ENCODE measurements at regions not wholly inside any gene's neighbourhood (a gene's known extent, or its start where the extent isn't known, plus 50 kb on each side); places are given as distances from the start of the nearest gene placed in this dataset.

- TF ChIP-seq, protein P1, sequence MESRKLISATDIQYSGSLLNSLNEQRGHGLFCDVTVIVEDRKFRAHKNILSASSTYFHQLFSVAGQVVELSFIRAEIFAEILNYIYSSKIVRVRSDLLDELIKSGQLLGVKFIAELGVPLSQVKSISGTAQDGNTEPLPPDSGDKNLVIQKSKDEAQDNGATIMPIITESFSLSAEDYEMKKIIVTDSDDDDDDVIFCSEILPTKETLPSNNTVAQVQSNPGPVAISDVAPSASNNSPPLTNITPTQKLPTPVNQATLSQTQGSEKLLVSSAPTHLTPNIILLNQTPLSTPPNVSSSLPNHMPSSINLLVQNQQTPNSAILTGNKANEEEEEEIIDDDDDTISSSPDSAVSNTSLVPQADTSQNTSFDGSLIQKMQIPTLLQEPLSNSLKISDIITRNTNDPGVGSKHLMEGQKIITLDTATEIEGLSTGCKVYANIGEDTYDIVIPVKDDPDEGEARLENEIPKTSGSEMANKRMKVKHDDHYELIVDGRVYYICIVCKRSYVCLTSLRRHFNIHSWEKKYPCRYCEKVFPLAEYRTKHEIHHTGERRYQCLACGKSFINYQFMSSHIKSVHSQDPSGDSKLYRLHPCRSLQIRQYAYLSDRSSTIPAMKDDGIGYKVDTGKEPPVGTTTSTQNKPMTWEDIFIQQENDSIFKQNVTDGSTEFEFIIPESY (IDR thresholded peaks at IDR 0.05; ENCODE audit: extremely low read depth, insufficient replicate concordance, low read length), result no peak
- peak; percentile 49; the same call in 1 of the 2 replicates for TF ChIP-seq CEBPB (IDR thresholded peaks at IDR 0.05; ENCODE audit: low read depth)
Measured at GRCh38 chr12:65720136-65721130, 103.8 kb upstream of the HMGA2 start (continued).

DNA sequence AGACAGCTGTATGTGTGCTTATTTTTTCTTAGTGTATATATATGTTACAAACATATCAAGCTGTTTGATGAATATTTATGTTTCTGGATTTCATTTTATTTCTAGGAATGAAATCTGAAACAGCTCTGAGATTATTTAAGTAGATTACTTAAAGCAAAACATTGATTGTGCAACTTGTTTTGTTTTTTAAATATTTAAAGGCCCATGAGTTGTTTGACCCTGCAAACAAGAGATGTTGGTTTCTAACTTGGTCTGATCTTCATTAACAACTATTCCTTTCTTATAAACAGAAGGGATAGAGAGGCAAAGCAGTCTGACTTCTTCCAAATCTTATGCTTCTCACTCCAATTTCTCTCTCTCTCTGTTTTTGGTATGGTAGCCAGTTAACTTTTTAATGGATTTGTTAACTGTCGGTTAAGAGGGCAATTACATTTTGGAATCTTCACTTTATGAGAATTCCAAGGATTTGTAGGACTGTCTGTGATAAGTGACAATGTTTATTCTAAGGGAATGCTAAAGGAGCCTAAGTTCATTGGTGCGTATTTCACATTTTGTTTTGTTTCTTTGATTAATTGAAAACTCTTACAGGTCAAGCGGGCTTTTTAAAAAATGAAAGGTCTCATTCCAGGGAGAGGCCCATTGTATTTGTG, 102.6 kb upstream of the HMGA2 start:
- Histone ChIP-seq H4K20me1 (ENCODE audit: insufficient read depth) (no peaks in the 10 kb centered on the region), H3K9ac (ENCODE audit: low read length) (peak overlapping the region; percentile 57), H3K27me3 (ENCODE audit: insufficient read depth, low read length) (no peaks in the 10 kb centered on the region), H3K9me3 (ENCODE audit: control insufficient read depth in 1 of 2, insufficient read depth in 1 of 2, low read depth in 1 of 2, low read length in 2 of 2) (no peaks in the 10 kb centered on the region), H3K79me2 (ENCODE audit: insufficient read depth, low read length) (no peaks in the 10 kb centered on the region; the same call in 1 of the 2 replicates), H3K27ac (ENCODE audit: low read depth, low read length) (peak overlapping the region; percentile 98; the same call in 1 of the 2 replicates), H2AFZ (ENCODE audit: low read depth, low read length, poor library complexity, severe bottlenecking) (no peak overlapping the region), H3K9me2 (ENCODE audit: insufficient read depth) (no peaks in the 10 kb centered on the region), H3K4me3 (replicated peaks in 1 of 2; ENCODE audit: low read depth in 1 of 2, low read length in 2 of 2) (no peak overlapping the region), H3K4me1 (ENCODE audit: control insufficient read depth in 1 of 2, insufficient read depth in 2 of 2, low read length in 2 of 2) (peaks cover 66 to 86% of the 10 kb centered on the region in 2 experiments), H3K4me2 (ENCODE audit: low read length) (peak overlapping the region; percentile 62; the same call in 1 of the 2 replicates), H3K36me3 (ENCODE audit: control insufficient read depth in 1 of 2, insufficient read depth in 2 of 2, low read length in 2 of 2) (no peaks in the 10 kb centered on the region)
- ATAC-seq (no peak), DNase-seq (ENCODE audit: low read depth, low spot score) (no peak)
- no TSS peak for BruUV-seq (replicated peaks)
- POLR2A ChIA-PET, result interaction anchor here (1.4 kb wide), 1 partner anchor 102 kb away, joined by 5 read pairs; the partner anchor contains the start of gene HMGA2
- RAD21 ChIA-PET (ENCODE audit: low non-redundant PET in 1 of 2, low total read pairs in 2 of 2, uncharacterized antibody in 2 of 2, unreplicated experiment in 2 of 2), result interaction anchor here in 1 of 2 experiments (0.9 kb wide), 1 partner anchor 165 kb away, joined by 3 read pairs; no protein-coding TSS in a partner anchor
- TF ChIP-seq SIN3A (IDR thresholded peaks at IDR 0.05; ENCODE audit: low read depth) (no peak), SRF (IDR thresholded peaks at IDR 0.05; ENCODE audit: low read depth) (no peak), TCF7L2 (IDR thresholded peaks at IDR 0.05; ENCODE audit: borderline replicate concordance, extremely low read depth, insufficient read depth, insufficient read length) (no peak), EZH2phosphoT487 (IDR thresholded peaks at IDR 0.05; ENCODE audit: borderline replicate concordance) (no peak), SP1 (IDR thresholded peaks at IDR 0.05; ENCODE audit: low read depth) (0 out of 2 replicates have a peak, but pooled peaks have one; percentile 0), ELF1 (IDR thresholded peaks at IDR 0.05; ENCODE audit: borderline replicate concordance, low read depth) (no peak), FOSL1 (IDR thresholded peaks at IDR 0.05; ENCODE audit: low read depth) (no peak), CBX3 (IDR thresholded peaks at IDR 0.05; ENCODE audit: low read depth) (no peak)
- CTCF ChIA-PET, result interaction anchor here (0.6 kb wide), 1 partner anchor 407 kb away, joined by 3 read pairs; no protein-coding TSS in a partner anchor
- intact Hi-C loops (cut with micrococcal nuclease), result loop anchor here (2.0 kb wide), 1 partner anchor 409 kb away; no protein-coding TSS in a partner anchor

Data from HCT116 (cell line).